Liver (tissue), 8 donors: ENCODE measurements at regions not wholly inside any gene's neighbourhood (a gene's known extent, or its start where the extent isn't known, plus 50 kb on each side); places are given as distances from the start of the nearest gene placed in this dataset.
"Not testable (repeated sequence)": the region's sequence is repeated elsewhere in the genome, so short reads cannot be mapped to it uniquely, and the experiment has no call there.

Experiments used
- DNase-seq: peaks from one replicate; pipeline ENCODE4 v3.0.0-alpha.2; 2017; ENCODE audit warnings: low spot score
- H3K27ac ChIP-seq, 2 donors: one replicate each; pipeline ENCODE4 v1.7.0; 2013; ENCODE audit warnings: inconsistent platforms in 2 of 2, low read length in 2 of 2, control low read depth in 1 of 2, low read depth in 1 of 2, mild to moderate bottlenecking in 1 of 2
- H3K27me3 ChIP-seq, 4 donors: one replicate each; pipeline versions ENCODE4 v1.6.1 to v1.7.0; 2013; ENCODE audit warnings: low read length in 3 of 4, inconsistent platforms in 1 of 4, mild to moderate bottlenecking in 1 of 4, moderate library complexity in 1 of 4; ENCODE audit not compliant: control insufficient read depth in 4 of 4, insufficient read depth in 4 of 4
- H3K36me3 ChIP-seq, 4 donors: one replicate each; pipeline versions ENCODE4 v1.6.1 to v1.7.0; 2013; ENCODE audit warnings: low read length in 3 of 4, mild to moderate bottlenecking in 3 of 4, low read depth in 1 of 4, moderate library complexity in 1 of 4; ENCODE audit not compliant: control insufficient read depth in 4 of 4, insufficient read depth in 3 of 4
- H3K4me1 ChIP-seq, 4 donors: one replicate each; pipeline versions ENCODE4 v1.6.1 to v1.7.0; 2013; ENCODE audit warnings: low read length in 3 of 4, mild to moderate bottlenecking in 3 of 4, moderate library complexity in 1 of 4; ENCODE audit not compliant: control insufficient read depth in 4 of 4, insufficient read depth in 4 of 4
- H3K4me3 ChIP-seq, 3 donors: one replicate each; pipeline versions ENCODE4 v1.6.1 to v1.7.0; 2013; ENCODE audit warnings: low read length in 3 of 3, control low read depth in 1 of 3, low read depth in 1 of 3, mild to moderate bottlenecking in 1 of 3
- H3K9ac ChIP-seq, 2 donors: one replicate each; pipeline ENCODE4 v1.7.0; 2013; ENCODE audit warnings: low read length in 2 of 2, mild to moderate bottlenecking in 2 of 2, moderate library complexity in 2 of 2, control low read depth in 1 of 2, low read depth in 1 of 2
- H3K9me3 ChIP-seq, 4 donors: one replicate each; pipeline versions ENCODE4 v1.6.1 to v1.7.0; 2013; ENCODE audit warnings: low read length in 3 of 4; ENCODE audit not compliant: control insufficient read depth in 4 of 4
- EGR1 ChIP-seq, 2 donors: IDR thresholded peaks; 2 replicates each; pipeline ENCODE4 v1.6.1; 2016 to 2018; ENCODE audit warnings: antibody characterized with exemption in 2 of 2, low read depth in 2 of 2
- FOXA1 ChIP-seq: IDR thresholded peaks from 2 replicates; pipeline ENCODE4 v1.6.1; 2016; ENCODE audit warnings: antibody characterized with exemption
- FOXA2 ChIP-seq: IDR thresholded peaks from 2 replicates; pipeline ENCODE4 v1.6.1; 2016; ENCODE audit warnings: antibody characterized with exemption
- GABPA ChIP-seq, 2 donors: IDR thresholded peaks in 1 of 2; conservative IDR thresholded peaks in 1 of 2; 2 replicates each; pipeline ENCODE4 v1.6.1; 2016; ENCODE audit warnings: antibody characterized with exemption in 2 of 2, mild to moderate bottlenecking in 1 of 2, moderate library complexity in 1 of 2
- JUND ChIP-seq, 2 donors: IDR thresholded peaks; 2 replicates each; pipeline ENCODE4 v1.6.1; 2016; ENCODE audit warnings: antibody characterized with exemption in 2 of 2
- NR2F2 ChIP-seq: IDR thresholded peaks from 2 replicates; pipeline ENCODE4 v1.6.1; 2016; ENCODE audit warnings: antibody characterized with exemption
- RAD21 ChIP-seq, 2 donors: IDR thresholded peaks; 2 replicates each; pipeline ENCODE4 v1.6.1; 2016; ENCODE audit warnings: antibody characterized with exemption in 2 of 2, mild to moderate bottlenecking in 2 of 2
- RXRA ChIP-seq, 2 donors: IDR thresholded peaks; 2 replicates each; pipeline ENCODE4 v1.6.1; 2017 to 2018; ENCODE audit warnings: antibody characterized with exemption in 2 of 2, mild to moderate bottlenecking in 1 of 2
- SP1 ChIP-seq: IDR thresholded peaks from 2 replicates; pipeline ENCODE4 v1.6.1; 2018; ENCODE audit warnings: antibody characterized with exemption, mild to moderate bottlenecking
- TAF1 ChIP-seq: conservative IDR thresholded peaks from 2 replicates; pipeline ENCODE4 v1.6.1; 2016; ENCODE audit warnings: antibody characterized with exemption, mild to moderate bottlenecking
- YY1 ChIP-seq: IDR thresholded peaks from 2 replicates; pipeline ENCODE4 v1.6.1; 2016; ENCODE audit warnings: antibody characterized with exemption, mild to moderate bottlenecking
- WGBS: extraction: QIAGEN DNeasy Blood & Tissue Kit; methylation state at CpG from one replicate; pipeline ENCODE4 v1.1.7; 2013; 5-methylcytosine and 5-hydroxymethylcytosine counted together
- TF ChIP-seq, protein P1 (sequence below): IDR thresholded peaks from 2 replicates; pipeline ENCODE4 v1.6.1; 2016; ENCODE audit warnings: antibody characterized with exemption
- TF ChIP-seq, protein P2 (sequence below): fragments of 150-350 bp; IDR thresholded peaks from 2 replicates; pipeline ENCODE4 v1.5.1; 2017; ENCODE audit warnings: improper control_type of control experiment, low read depth, low read length; ENCODE audit not compliant: missing input control
- donor health status: healthy.
- donor health status: healthy.
- donor health status: healthy.
- donor health status: healthy.
- donor health status: healthy.

DNA sequence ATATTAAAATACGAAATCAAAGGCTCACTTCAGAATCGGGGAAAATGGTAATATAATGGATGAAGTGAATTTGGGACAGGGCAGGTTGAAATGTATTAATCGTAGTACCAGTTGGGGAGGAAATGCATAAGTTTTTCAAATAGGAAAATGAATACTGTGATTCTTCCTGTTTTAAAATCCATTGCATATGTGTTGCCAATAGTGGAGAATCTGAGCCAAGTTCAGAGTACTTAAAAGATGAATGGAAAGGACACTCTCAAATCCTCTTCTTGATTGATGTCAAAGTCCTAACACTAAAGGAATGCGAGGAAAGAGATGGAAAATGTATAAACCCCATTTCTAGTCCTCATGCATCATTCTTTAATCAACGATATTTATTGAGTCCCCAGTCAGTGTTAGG is 160.9 kb upstream of the CCNG1 start:
- H3K36me3 ChIP-seq = no peaks in the 10 kb centered on the region
- H3K4me1 ChIP-seq = no peaks in the 10 kb centered on the region
- H3K9me3 ChIP-seq = peaks cover 2 to 5% (median 3%) of the 10 kb centered on the region in 4 donors
- no peak for TF ChIP-seq FOXA1
- TF ChIP-seq YY1 = no peak
- TF ChIP-seq TAF1 = no peak
- no peak for TF ChIP-seq GABPA (IDR thresholded peaks at IDR 0.05 in 1 of 2, conservative IDR thresholded peaks at IDR 0.05 in 1 of 2)
- no peak for TF ChIP-seq RXRA (IDR thresholded peaks at IDR 0.05)
- TF ChIP-seq EGR1 (IDR thresholded peaks at IDR 0.05; ENCODE audit: low read depth in 2 of 2) = no peak
- no peak overlapping the region for H3K9ac ChIP-seq
- H3K4me3 ChIP-seq = no peak overlapping the region
- 88% methylated on average over 5 of the region's 5 CpGs for WGBS
- DNase-seq = no peak
- H3K27me3 ChIP-seq = no peaks in the 10 kb centered on the region
- no peak overlapping the region for H3K27ac ChIP-seq

DNA sequence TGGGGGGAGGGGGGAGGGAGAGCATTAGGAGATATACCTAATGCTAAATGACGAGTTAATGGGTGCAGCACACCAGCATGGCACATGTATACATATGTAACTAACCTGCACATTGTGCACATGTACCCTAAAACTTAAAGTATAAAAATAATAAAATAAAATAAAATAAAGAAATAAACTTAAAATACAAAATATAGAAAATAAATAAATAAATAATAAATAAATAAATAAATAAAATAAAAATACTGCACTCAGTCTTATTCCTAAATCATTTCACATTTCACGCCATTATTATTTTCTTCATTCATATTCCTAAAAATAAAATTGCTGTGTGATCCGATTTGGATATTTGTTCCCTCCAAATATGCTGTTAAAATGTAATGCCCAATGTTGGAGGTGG is 156.5 kb upstream of the CCNG1 start:
- WGBS = 2% methylated on average over 2 of the region's 3 CpGs
- not testable (repeated sequence) for H3K4me1 ChIP-seq, H3K9me3 ChIP-seq, H3K36me3 ChIP-seq, H3K27ac ChIP-seq, H3K27me3 ChIP-seq, H3K9ac ChIP-seq, DNase-seq, H3K4me3 ChIP-seq

DNA sequence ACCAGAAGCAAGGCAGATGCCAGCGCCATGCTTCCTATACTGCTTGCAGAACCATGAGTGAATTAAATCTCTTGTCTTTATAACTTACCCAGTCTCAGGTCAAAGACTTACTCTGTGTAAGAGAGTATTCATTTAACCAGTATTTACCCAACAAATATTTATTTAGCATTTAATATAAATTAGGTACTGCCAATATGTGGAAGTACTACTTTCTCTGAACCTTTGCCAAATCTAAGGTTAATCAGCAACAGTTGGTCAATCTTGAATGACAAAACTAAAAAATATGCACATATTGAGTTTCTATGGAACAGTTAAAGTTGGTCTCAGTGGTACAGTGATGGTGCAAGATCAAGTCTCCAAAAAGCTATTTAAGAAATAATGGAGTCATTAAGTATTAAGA is 155.9 kb upstream of the CCNG1 start:
- H3K36me3 ChIP-seq = no peaks in the 10 kb centered on the region
- WGBS = 99% methylated on average over 1 of the region's 1 CpG
- TF ChIP-seq SP1 (no peak), YY1 (no peak), JUND (IDR thresholded peaks at IDR 0.05) (no peak), FOXA1 (no peak), TAF1 (no peak), FOXA2 (no peak), RAD21 (IDR thresholded peaks at IDR 0.05) (no peak), NR2F2 (no peak), EGR1 (IDR thresholded peaks at IDR 0.05; ENCODE audit: low read depth in 2 of 2) (no peak), GABPA (IDR thresholded peaks at IDR 0.05 in 1 of 2, conservative IDR thresholded peaks at IDR 0.05 in 1 of 2) (no peak)
- TF ChIP-seq, protein P1, sequence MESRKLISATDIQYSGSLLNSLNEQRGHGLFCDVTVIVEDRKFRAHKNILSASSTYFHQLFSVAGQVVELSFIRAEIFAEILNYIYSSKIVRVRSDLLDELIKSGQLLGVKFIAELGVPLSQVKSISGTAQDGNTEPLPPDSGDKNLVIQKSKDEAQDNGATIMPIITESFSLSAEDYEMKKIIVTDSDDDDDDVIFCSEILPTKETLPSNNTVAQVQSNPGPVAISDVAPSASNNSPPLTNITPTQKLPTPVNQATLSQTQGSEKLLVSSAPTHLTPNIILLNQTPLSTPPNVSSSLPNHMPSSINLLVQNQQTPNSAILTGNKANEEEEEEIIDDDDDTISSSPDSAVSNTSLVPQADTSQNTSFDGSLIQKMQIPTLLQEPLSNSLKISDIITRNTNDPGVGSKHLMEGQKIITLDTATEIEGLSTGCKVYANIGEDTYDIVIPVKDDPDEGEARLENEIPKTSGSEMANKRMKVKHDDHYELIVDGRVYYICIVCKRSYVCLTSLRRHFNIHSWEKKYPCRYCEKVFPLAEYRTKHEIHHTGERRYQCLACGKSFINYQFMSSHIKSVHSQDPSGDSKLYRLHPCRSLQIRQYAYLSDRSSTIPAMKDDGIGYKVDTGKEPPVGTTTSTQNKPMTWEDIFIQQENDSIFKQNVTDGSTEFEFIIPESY = no peak
- TF ChIP-seq, protein P2, sequence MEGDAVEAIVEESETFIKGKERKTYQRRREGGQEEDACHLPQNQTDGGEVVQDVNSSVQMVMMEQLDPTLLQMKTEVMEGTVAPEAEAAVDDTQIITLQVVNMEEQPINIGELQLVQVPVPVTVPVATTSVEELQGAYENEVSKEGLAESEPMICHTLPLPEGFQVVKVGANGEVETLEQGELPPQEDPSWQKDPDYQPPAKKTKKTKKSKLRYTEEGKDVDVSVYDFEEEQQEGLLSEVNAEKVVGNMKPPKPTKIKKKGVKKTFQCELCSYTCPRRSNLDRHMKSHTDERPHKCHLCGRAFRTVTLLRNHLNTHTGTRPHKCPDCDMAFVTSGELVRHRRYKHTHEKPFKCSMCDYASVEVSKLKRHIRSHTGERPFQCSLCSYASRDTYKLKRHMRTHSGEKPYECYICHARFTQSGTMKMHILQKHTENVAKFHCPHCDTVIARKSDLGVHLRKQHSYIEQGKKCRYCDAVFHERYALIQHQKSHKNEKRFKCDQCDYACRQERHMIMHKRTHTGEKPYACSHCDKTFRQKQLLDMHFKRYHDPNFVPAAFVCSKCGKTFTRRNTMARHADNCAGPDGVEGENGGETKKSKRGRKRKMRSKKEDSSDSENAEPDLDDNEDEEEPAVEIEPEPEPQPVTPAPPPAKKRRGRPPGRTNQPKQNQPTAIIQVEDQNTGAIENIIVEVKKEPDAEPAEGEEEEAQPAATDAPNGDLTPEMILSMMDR = no peak
- no peaks in the 10 kb centered on the region for H3K27me3 ChIP-seq
- DNase-seq = no peak
- no peaks in the 10 kb centered on the region for H3K9me3 ChIP-seq
- H3K4me1 ChIP-seq = no peaks in the 10 kb centered on the region
- H3K4me3 ChIP-seq = no peak overlapping the region
- H3K9ac ChIP-seq = no peak overlapping the region
- H3K27ac ChIP-seq = no peak overlapping the region
